ENCODE measurements at regions not wholly inside any gene's neighbourhood (a gene's known extent, or its start where the extent isn't known, plus 50 kb on each side); places are given as distances from the start of the nearest gene placed in this dataset.

- no peak for TF ChIP-seq POLR2A (IDR thresholded peaks at IDR 0.05; ENCODE audit: low read length)
- no peak for TF ChIP-seq GATA1 (IDR thresholded peaks at IDR 0.05; ENCODE audit: low read depth, low read length)
Observed at GRCh38 chr1:192732787-192733186, 76.1 kb upstream of the RGS2 start.

All from erythroblast (primary cell).